ENCODE measurements at regions not wholly inside any gene's neighbourhood (a gene's known extent, or its start where the extent isn't known, plus 50 kb on each side); places are given as distances from the start of the nearest gene placed in this dataset.

DNA sequence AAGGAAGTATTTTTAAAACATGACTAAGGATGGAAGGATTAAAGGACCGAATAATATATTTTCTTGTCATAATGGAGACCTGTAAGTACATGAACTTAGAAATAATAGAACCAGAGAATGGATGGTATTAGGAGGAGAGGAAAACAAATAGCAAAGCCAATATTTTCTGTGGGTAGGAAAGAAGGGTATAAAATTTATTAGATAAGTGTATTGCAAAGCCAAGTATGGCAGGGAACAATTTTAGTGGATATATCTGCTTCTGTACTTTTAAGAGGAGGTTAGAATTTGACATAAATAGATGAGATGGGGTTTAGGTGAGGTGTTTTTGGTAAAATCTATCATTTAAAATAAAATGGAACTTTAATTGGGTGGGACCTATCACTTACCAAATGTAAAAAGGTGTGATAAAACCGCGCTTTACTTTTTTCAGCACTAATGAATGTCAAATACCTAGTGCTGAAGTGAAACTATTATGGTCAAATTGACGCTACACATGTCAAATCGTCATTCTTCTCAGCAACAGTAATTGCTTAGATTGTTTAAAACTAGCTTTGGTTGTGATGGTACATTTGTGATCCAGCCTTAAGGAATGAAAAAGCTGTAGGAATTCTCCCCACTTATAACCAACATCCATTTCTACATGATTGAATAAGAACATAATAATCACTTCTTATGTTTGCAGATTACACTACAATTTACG lies 78.1 kb upstream of the ZEB2 start:
- no peak for DNase-seq

DNA sequence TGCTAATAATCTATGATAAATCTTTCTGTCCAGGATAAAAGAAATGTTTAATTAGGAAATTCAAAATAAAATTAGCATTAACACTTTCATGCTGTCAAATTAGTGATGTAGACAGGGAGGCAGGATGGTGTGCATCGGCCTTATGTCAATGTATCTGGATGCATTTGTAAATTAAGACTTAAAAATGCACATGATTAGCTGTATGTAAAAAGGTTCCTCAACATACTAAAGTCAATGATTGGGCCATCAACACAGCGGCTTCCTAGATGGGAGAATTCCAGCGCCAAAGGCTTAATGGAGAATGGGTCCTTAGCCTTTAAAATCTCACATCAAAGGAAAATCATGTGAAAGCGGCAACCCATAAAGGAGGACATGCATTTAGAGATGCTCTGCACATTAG lies 77.5 kb upstream of the ZEB2 start:
- no peak for DNase-seq

DNA sequence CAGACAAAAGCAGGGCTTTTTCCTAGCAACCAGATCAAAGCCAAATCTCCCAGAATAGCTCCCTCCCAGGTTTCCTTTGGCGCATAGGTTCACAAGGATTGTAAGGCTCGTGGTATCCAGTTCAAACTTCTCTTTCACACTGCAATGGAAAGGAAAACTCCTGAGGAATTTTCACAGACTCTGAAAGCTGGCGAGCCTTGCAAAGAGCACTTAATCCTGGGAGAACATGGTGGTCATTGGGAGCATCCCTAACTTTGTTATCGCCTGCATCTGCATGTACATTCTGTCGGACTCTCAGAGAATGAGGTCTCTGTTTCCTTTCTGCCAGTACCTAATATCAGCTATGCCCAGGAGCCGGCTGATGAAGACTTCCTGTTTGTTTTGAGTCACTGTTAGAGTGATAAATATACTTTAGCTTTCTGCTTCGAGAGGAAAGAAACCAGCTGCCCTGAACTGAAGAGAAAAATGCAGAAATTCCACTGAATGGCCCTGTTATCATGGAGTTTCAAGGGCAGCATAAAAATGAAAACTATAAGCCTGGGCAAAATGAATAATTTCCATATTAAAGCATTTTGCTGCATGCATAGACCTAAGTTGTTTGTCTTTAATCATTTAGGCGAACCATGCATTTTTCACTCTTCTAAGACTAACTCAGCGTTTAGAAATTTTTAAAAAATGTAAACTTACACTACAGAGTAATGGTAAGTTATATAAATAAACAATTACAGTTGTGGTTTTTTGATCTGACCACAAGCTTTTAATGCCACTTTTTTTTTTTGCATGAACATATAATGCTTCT lies 76.4 kb upstream of the ZEB2 start:
- DNase-seq = no peak

DNA sequence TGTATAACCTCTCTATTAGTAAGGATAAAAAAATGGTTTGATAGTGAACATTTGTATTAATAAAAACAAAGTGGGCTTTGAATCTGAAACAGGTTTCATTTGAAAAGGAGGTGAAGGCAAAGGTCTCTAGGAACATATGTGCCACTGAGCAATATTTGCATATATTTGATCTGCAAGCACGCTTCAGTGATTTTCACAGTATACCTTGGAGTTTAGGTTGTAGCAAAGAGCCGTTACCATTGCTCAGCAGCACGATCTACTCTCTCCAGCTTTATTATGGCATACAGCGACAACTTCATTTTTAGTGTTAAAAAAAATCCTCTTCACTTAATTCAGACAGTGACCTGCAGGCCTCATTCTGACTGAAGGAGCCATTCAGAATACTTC lies 75.8 kb upstream of the ZEB2 start:
- no peak for DNase-seq

DNA sequence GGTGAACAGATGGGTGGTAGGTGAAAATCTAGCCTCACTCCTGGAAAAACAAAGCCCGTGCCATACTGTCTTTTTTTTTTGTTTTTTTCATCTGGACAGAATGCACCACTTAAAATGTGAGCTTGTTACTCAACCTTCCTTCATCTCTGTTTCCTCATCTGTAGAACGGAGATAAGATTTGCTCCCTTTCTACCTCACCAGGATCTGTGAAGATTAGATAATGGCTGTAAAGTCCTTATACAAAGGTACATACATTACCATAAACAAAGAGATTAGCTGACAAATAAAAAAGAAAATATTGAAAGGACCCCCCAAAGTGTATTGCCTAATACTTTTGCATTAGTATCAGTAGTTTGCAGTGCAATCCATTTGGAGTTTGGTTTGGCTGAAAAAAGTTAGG lies 75.4 kb upstream of the ZEB2 start:
- no peak for DNase-seq

DNA sequence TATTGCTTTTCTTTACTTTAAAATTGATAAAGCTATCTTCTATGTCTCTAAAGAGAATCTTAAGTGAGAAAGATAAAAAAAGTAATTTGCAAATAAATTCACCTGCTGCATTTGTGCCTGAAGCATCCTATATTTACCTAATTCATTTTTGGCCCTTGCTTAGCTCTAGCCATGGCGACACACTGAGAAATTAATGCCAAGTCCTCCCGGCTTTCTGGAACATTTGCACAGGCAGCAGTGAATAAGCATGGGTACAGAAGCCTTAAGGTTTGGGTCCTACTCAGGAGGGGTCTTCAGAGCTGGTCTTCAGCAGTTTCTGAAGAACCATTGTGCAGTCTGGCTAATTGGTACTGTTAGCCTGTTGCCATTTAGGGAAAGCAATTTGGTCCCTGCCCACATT lies 73.9 kb upstream of the ZEB2 start:
- DNase-seq = peak in 1 of 2 donors; percentile 30

DNA sequence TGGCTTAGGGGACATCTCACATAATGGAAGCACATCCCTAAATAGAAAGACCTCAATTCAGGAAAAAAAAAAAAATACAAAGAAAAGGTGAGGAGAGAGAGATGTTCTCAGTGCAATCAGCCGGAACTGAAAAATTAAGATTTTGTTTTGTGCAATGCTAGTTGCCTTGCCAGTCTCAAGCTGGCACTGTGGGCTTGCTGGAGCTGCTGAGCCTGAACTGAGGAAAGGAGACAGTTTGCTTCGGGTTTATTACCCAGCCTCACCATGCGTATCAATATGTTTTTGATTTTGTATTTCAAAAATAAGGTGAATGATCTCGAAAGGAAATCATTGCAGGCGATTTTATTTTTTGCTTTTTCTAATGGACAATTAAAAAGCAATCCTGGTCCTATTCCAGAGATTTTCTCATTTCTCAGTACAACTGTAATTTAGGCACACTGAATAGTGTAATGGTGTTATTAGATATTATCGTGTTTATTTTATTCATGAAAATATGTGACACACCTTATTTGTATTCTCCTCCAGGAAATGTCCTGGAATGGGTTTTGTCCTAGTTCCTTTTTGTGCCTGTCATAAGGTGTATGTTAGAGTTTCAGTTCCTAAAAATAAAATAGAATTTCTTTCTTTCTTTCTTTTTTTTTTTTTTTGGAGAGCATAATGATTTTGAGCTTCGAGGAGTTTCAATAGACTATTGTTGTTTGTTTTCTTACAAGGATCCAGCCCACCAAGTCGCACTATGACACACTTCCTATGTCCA lies 72.8 kb upstream of the ZEB2 start:
- no peak for DNase-seq

DNA sequence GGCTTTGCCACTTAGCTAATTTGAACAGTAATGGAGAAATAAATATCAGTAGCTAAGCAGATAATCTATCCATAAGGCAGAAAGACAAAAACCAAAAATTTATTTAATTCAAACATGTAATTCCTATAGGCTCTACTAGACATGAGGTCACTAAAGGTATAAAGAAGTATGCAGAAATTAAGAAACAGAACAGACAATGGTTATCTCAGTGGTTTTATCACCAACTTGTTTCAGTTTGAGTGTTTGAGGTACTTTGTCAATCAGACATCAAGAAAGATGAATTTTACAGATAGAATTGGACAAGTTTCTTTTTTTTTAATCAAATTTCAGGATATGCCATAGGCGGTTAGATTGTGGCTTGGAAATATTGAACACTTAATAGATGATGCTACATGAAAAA lies 67.4 kb upstream of the ZEB2 start:
- DNase-seq = no peak

DNA sequence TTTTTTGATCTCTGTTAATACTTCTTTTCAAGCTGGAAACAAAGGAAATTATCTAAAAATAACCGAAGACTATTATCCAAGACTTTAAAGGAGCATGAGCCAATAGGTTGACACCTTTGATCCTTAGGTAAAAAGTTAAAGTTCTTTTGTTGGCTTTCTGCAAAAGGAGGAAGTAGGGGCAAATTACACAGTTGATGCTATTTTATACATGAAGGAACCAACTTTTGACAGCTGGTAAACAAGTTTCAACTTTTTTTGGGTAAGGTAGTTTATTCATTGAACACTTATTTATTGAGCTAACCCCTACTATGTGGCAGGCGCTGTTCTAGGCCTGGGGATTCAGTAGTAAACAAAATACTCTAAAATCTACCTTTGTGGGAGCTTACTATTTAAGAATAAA lies 66.6 kb upstream of the ZEB2 start:
- DNase-seq = no peak

DNA sequence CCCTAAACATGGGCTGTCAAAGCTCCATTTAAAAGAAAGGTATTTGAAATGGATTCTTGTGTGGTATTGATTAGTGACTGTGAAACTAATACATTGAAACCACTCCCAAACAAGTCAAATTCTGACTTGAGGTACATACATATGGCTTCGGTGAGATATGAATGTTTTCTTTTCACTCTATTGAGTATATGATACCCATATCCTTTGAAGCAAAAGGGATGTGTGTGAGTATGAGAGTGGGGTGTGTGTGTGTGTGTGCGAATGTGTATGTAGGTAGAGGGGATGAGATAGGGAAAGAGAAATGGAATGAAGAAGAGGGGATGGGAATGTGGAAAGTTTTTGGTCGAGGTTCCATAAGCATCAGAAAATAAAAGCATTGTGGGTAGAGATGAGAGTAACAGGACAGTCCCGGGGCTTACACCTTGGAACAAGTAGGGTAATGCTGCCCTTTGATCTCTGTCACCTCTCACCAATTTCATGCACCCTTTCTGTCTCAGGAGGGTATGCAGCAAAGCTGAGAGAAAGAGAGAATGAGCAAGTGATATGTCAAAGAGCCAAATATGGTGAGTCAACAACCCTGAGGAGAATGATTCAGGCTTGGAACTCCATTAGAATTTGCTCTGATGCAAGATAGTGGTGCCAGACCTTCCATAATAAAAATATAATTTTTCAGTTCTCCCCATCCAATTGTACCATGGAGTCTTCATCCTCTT lies 64.0 kb upstream of the ZEB2 start:
- DNase-seq = no peak

DNA sequence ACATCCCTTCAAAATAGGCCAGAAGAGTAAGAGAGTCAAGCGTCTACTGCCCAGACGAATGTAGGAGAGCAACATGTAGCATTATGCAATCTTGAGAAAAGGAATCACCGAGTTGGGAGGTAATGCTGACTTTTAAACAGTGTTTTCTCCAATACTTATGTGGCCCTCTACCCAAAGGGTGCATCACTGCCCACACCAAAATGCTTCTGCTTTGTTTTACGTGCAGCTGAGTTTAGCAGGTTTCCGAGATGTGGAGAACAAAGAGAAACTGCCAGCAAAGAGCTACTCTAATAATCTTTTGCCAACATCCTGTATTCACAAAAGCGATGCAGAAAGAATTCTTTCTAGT lies 63.4 kb upstream of the ZEB2 start:
- DNase-seq = no peak

DNA sequence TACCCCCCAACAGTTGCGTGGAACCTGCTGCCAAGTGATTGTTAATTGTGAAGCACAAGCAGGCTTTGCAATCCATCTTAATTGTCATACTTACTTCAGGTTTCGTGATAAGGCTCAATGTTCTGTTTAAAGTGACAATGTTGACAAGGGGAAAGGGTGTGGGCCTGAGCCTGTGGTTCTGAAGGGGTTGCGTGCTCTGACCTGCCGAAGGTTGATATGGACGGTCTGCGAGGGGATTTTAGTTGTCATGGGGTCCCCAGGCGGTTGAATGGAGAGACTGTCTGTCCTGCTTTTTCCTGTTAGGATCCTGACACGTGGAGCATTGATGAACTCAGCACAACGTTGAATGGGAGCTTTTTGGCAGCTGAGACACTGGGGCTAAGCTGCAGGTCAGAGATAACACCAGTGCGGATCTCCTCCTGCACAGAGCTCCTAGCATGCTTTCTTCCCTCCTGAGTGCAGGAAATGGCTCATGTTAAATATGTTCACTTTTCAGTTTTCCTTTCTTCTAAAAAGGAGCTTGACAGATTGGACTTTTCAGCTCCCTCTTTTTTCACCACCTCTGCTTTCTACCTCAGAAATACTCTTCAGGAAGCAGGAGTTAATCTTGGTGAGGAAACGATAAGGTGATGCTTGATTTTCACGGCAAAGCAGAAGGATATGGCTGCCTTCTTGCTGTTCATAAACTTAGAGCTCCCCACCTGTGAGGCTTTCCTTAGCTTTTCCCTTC lies 62.9 kb upstream of the ZEB2 start:
- DNase-seq = no peak

DNA sequence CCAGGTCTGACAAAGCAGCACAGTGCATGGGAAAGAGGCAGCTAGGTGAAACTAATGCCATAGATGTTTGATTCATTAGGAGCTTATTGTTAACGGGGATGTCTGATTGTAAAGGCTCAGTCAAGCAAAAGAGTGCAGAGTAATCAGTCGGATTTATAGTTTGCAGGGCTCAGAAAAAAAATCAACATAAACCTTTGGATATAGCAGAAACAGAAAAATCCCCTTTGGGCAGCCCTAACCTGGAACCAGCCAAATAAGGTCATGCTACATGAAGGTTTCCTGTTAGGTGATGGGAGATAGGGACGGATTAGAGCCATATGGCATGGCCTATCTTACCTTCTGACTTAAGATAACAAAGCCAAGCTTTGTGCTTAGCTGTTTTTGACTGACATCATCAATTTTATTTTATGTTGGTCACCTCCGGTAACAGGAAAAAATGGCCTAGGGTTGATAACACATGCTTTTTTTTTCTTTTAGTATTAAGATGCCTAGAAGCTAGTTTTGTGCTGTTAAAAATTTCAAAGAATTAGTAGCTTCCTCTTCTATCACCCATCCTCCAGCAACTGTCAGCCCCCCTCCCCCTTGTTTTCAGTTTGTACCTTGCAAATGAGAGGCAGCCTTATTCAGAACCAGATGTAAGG lies 60.7 kb upstream of the ZEB2 start:
- no peak for DNase-seq

DNA sequence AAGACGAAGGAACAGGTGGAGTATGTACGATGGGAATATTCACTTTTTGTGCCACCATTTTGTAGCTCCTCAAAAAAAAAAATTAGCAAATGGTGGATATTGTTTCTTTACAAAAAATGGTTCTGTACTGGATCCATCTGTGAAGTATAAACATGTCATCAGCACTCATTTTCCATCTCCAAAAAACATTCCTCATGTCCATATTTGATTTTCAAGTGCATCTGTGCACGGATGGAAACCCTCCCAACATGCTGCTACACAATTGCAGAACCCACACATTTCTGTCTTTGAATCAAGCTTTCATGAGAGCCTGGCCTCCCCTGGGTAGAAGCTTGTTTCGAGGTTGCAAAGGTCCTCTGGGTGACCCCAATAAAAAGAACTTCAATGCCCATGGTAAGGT lies 59.6 kb upstream of the ZEB2 start:
- no peak for DNase-seq

DNA sequence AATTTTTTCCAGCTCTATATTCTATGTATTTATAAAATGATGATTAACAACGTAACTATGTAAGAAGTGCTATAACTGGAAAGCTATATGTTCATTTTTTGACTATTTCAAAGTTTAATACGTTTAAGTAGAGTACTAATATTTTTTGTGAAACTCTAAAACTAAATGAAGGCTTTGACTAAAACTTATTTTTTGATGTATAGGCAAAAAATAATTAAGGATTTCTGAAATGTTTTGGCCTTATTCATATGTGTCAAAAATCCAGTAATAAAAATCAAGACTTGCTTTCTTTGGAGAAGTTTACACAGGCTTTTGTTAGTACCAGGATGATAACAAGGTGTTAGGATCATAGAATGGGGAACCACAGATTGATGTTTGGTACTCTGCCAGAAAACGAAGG lies 58.2 kb upstream of the ZEB2 start:
- no peak for DNase-seq

DNA sequence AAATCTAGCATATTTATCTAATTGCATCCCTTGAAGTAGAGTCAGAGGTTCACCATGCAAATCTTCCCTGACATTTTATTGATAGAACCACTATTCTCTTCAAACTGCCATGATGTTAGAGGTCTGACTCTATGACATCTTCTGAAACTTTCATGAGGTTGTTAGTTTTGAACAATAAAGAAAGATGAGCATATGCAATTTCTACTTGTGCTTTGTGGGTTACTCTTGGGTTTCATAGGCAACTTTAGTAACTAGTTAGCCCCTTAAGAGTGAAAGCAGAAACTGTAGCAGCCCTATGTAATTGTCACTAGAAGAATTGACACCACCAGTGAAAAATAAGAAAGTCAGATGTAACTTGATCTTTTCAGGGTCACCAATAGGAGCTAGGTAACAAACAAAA lies 53.1 kb upstream of the ZEB2 start:
- DNase-seq = no peak

DNA sequence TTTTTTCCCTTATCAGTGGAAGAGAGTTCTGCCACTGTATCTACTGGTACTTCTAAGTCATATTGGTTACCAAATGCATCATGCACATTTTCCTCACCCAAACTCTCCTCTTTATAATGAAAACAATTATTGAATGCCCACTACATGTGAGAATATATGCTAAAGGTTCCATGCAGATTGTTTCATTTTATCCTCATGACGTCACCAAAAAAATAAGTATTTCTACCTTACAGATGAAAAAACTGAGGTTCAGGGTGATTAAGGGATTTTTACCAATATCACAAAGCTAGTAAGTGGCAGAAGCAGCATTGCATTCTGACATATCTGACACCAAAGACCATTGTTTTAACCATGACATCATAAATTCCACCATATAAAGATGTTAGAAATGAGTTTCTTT lies 51.9 kb upstream of the ZEB2 start:
- DNase-seq = no peak

DNA sequence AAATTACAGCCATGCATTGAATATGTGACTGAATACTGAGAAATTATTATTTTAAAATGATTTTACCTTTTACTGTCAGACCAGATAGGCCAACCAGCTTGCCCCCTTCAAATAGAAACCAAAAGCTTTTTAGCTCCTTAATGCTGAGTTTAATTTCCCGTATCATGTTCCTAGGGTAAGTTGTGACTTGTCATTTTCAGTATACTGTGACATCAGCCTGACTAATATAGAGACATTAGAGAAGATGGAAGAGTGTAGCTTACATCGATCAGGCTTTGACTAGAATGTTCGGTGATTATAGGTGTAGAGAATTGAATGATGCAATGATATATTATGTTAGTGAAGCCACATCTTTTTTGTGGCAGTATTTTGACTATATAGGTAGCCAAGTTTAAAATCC lies 50.6 kb upstream of the ZEB2 start:
- DNase-seq = no peak
